WTC11 (cell line): ENCODE measurements at regions not wholly inside any gene's neighbourhood (a gene's known extent, or its start where the extent isn't known, plus 50 kb on each side); places are given as distances from the start of the nearest gene placed in this dataset.

Experiments used
- ATAC-seq: fragments of 200-7000 bp; cut with Tn5 transposase; 2 replicates; pipeline ENCODE4 v1.10.0; 2021; ENCODE audit warnings: mild to moderate bottlenecking, moderate library complexity
- CTCF ChIA-PET: fragments of 300-600 bp; sonication (Branson Sonifier 250); formaldehyde crosslinking; loops from one replicate; lab custom pipeline; 2021; ENCODE audit warnings: antibody characterized with exemption; lab: Charles Lee
- POLR2A ChIA-PET: fragments of 350-600 bp; sonication (Branson Sonifier 250); formaldehyde crosslinking; loops from one replicate; lab custom pipeline; 2021; ENCODE audit warnings: antibody characterized with exemption; lab: Charles Lee
- DNase-seq: peaks from one replicate; pipeline ENCODE4 v3.0.0; 2021; ENCODE audit warnings: low spot score
- H3K27ac Mint-ChIP-seq: 2 replicates; pipeline ENCODE4 v1.8.0; 2021; ENCODE audit warnings: mixed read lengths
- H3K27me3 Mint-ChIP-seq: 2 replicates; pipeline ENCODE4 v1.8.0; 2021; ENCODE audit warnings: low read depth, mild to moderate bottlenecking, moderate library complexity, mixed read lengths
- H3K36me3 Mint-ChIP-seq: 2 replicates; pipeline ENCODE4 v1.8.0; 2021; ENCODE audit warnings: mixed read lengths
- H3K4me1 Mint-ChIP-seq: 2 replicates; pipeline ENCODE4 v1.8.0; 2022; ENCODE audit warnings: mixed read lengths
- H3K4me3 Mint-ChIP-seq: 2 replicates; pipeline ENCODE4 v1.8.0; 2021; ENCODE audit warnings: mild to moderate bottlenecking, moderate library complexity, mixed read lengths
- H3K9me3 Mint-ChIP-seq: 2 replicates; pipeline ENCODE4 v1.8.0; 2021; ENCODE audit warnings: mixed read lengths
- ATF1 ChIP-seq: sonication (generic); formaldehyde crosslinking; IDR thresholded peaks from 2 replicates; pipeline ENCODE4 v1.8.1; 2023; ENCODE audit warnings: mild to moderate bottlenecking, moderate library complexity, missing genetic modification reagents
- ATF3 ChIP-seq: sonication (generic); formaldehyde crosslinking; conservative IDR thresholded peaks from 2 replicates; pipeline ENCODE4 v1.8.1; 2022; ENCODE audit warnings: mild to moderate bottlenecking, missing genetic modification reagents
- ELF4 ChIP-seq: sonication (generic); formaldehyde crosslinking; IDR thresholded peaks from 2 replicates; pipeline ENCODE4 v1.8.1; 2022; ENCODE audit warnings: low read depth, mild to moderate bottlenecking, moderate library complexity, missing genetic modification reagents
- EMX1 ChIP-seq: fragments of 250-450 bp; sonication (Bioruptor Pico); IDR thresholded peaks from 2 replicates; pipeline ENCODE4 v1.8.0; 2021; ENCODE audit warnings: mild to moderate bottlenecking
- FOXJ3 ChIP-seq: sonication (generic); formaldehyde crosslinking; IDR thresholded peaks from 2 replicates; pipeline ENCODE4 v1.9.0; 2021; ENCODE audit warnings: missing genetic modification reagents, mild to moderate bottlenecking, borderline replicate concordance
- FOXK1 ChIP-seq: sonication (generic); formaldehyde crosslinking; IDR thresholded peaks from 2 replicates; pipeline ENCODE4 v1.8.0; 2022; ENCODE audit warnings: mild to moderate bottlenecking, moderate library complexity, missing genetic modification reagents
- IRF2 ChIP-seq: sonication (generic); formaldehyde crosslinking; IDR thresholded peaks from 2 replicates; pipeline ENCODE4 v1.8.0; 2022; ENCODE audit warnings: low read depth, missing genetic modification reagents, borderline replicate concordance
- MXD4 ChIP-seq: fragments of 250-450 bp; sonication (Bioruptor Pico); IDR thresholded peaks from 2 replicates; pipeline ENCODE4 v1.8.0; 2021; ENCODE audit warnings: mild to moderate bottlenecking, moderate library complexity, borderline replicate concordance
- PREB ChIP-seq: sonication (generic); formaldehyde crosslinking; IDR thresholded peaks from 2 replicates; pipeline ENCODE4 v1.8.1; 2022; ENCODE audit warnings: mild to moderate bottlenecking, missing genetic modification reagents, moderate library complexity, borderline replicate concordance
- RELA ChIP-seq: sonication (generic); formaldehyde crosslinking; IDR thresholded peaks from 2 replicates; pipeline ENCODE4 v1.8.1; 2022; ENCODE audit warnings: missing genetic modification reagents, mild to moderate bottlenecking, borderline replicate concordance
- RORB ChIP-seq: fragments of 250-450 bp; sonication (Bioruptor Pico); IDR thresholded peaks from 2 replicates; pipeline ENCODE4 v1.9.0; 2021; ENCODE audit warnings: mild to moderate bottlenecking
- SMAD4 ChIP-seq: sonication (generic); formaldehyde crosslinking; IDR thresholded peaks from 2 replicates; pipeline ENCODE4 v1.8.0; 2022; ENCODE audit warnings: mild to moderate bottlenecking, missing genetic modification reagents
- TP53 ChIP-seq: sonication (generic); formaldehyde crosslinking; IDR thresholded peaks from 2 replicates; pipeline ENCODE4 v1.8.1; 2023; ENCODE audit warnings: mild to moderate bottlenecking, missing genetic modification reagents
- ZNF232 ChIP-seq: sonication (generic); formaldehyde crosslinking; IDR thresholded peaks from 2 replicates; pipeline ENCODE4 v1.8.0; 2022; ENCODE audit warnings: mild to moderate bottlenecking, missing genetic modification reagents
- ZNF317 ChIP-seq: sonication (generic); formaldehyde crosslinking; IDR thresholded peaks from 2 replicates; pipeline ENCODE4 v1.8.1; 2023; ENCODE audit warnings: low read depth, mild to moderate bottlenecking, moderate library complexity, missing genetic modification reagents, borderline replicate concordance
- TF ChIP-seq, protein P1 (sequence below): fragments of 250-450 bp; sonication (Bioruptor Pico); IDR thresholded peaks from 2 replicates; pipeline ENCODE4 v1.9.0; 2021; ENCODE audit warnings: mild to moderate bottlenecking
- TF ChIP-seq, protein P2 (sequence below): fragments of 250-450 bp; sonication (Bioruptor Pico); IDR thresholded peaks from 2 replicates; pipeline ENCODE4 v1.8.0; 2021; ENCODE audit warnings: mild to moderate bottlenecking
- TF ChIP-seq, protein P3 (sequence below): sonication (generic); formaldehyde crosslinking; IDR thresholded peaks from 2 replicates; pipeline ENCODE4 v1.8.0; 2022; ENCODE audit warnings: missing genetic modification reagents
- TF ChIP-seq, protein P4 (sequence below): sonication (generic); formaldehyde crosslinking; IDR thresholded peaks from 2 replicates; pipeline ENCODE4 v1.8.0; 2023; ENCODE audit warnings: missing genetic modification reagents, mild to moderate bottlenecking, borderline replicate concordance
- TF ChIP-seq, protein P5 (sequence below): sonication (generic); formaldehyde crosslinking; IDR thresholded peaks from 2 replicates; pipeline ENCODE4 v1.8.1; 2022; ENCODE audit warnings: low read depth, missing genetic modification reagents, borderline replicate concordance

DNA sequence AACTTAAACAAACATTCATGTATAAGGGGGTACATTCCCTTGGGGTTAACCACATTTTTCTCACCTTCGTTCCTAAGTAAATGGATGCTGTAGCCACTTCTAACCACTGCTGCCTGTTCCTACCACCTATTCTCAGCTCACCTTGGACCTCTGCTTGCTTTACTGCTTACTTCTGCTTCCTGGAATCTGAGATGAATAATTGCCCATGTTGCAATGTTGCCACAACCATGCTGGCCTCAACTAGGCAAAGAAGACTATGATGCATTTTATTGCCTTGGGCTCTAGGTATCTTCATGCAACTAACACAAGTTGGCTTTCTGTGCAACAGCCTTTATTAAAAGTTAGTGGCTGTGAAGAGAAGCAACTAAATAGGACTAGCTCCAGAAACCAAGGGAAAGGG lies 106.3 kb upstream of the TCF4 start:
- Mint-ChIP-seq H3K36me3 (no peaks in the 10 kb centered on the region), H3K9me3 (no peaks in the 10 kb centered on the region), H3K4me1 (no peaks in the 10 kb centered on the region), H3K4me3 (no peak overlapping the region), H3K27me3 (no peaks in the 10 kb centered on the region), H3K27ac (no peak overlapping the region)
- no peak for ATAC-seq
- no peak for DNase-seq
- POLR2A ChIA-PET = no interaction called here
- CTCF ChIA-PET = no interaction called here
- TF ChIP-seq ZNF317 = no peak
- TF ChIP-seq, protein P1, sequence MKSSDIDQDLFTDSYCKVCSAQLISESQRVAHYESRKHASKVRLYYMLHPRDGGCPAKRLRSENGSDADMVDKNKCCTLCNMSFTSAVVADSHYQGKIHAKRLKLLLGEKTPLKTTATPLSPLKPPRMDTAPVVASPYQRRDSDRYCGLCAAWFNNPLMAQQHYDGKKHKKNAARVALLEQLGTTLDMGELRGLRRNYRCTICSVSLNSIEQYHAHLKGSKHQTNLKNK (CRISPR knock-in tag) = no peak
- no peak for TF ChIP-seq EMX1 (CRISPR knock-in tag)
- no peak for TF ChIP-seq RORB (CRISPR knock-in tag)
- no peak for TF ChIP-seq ATF1 (CRISPR knock-in tag)
- no peak for TF ChIP-seq FOXJ3
- TF ChIP-seq TP53 (CRISPR knock-in tag) = no peak
- TF ChIP-seq, protein P2, sequence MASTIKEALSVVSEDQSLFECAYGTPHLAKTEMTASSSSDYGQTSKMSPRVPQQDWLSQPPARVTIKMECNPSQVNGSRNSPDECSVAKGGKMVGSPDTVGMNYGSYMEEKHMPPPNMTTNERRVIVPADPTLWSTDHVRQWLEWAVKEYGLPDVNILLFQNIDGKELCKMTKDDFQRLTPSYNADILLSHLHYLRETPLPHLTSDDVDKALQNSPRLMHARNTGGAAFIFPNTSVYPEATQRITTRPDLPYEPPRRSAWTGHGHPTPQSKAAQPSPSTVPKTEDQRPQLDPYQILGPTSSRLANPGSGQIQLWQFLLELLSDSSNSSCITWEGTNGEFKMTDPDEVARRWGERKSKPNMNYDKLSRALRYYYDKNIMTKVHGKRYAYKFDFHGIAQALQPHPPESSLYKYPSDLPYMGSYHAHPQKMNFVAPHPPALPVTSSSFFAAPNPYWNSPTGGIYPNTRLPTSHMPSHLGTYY (CRISPR knock-in tag) = no peak
- no peak for TF ChIP-seq PREB
- TF ChIP-seq ELF4 (CRISPR knock-in tag) = no peak
- no peak for TF ChIP-seq RELA
- TF ChIP-seq MXD4 (CRISPR knock-in tag) = no peak
- TF ChIP-seq IRF2 = no peak
- no peak for TF ChIP-seq SMAD4 (CRISPR knock-in tag)
- TF ChIP-seq FOXK1 = no peak
- TF ChIP-seq ATF3 (CRISPR knock-in tag) = no peak
- no peak for TF ChIP-seq ZNF232 (CRISPR knock-in tag)
- TF ChIP-seq, protein P3, sequence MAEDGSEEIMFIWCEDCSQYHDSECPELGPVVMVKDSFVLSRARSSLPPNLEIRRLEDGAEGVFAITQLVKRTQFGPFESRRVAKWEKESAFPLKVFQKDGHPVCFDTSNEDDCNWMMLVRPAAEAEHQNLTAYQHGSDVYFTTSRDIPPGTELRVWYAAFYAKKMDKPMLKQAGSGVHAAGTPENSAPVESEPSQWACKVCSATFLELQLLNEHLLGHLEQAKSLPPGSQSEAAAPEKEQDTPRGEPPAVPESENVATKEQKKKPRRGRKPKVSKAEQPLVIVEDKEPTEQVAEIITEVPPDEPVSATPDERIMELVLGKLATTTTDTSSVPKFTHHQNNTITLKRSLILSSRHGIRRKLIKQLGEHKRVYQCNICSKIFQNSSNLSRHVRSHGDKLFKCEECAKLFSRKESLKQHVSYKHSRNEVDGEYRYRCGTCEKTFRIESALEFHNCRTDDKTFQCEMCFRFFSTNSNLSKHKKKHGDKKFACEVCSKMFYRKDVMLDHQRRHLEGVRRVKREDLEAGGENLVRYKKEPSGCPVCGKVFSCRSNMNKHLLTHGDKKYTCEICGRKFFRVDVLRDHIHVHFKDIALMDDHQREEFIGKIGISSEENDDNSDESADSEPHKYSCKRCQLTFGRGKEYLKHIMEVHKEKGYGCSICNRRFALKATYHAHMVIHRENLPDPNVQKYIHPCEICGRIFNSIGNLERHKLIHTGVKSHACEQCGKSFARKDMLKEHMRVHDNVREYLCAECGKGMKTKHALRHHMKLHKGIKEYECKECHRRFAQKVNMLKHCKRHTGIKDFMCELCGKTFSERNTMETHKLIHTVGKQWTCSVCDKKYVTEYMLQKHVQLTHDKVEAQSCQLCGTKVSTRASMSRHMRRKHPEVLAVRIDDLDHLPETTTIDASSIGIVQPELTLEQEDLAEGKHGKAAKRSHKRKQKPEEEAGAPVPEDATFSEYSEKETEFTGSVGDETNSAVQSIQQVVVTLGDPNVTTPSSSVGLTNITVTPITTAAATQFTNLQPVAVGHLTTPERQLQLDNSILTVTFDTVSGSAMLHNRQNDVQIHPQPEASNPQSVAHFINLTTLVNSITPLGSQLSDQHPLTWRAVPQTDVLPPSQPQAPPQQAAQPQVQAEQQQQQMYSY (CRISPR knock-in tag) = no peak
- TF ChIP-seq, protein P4, sequence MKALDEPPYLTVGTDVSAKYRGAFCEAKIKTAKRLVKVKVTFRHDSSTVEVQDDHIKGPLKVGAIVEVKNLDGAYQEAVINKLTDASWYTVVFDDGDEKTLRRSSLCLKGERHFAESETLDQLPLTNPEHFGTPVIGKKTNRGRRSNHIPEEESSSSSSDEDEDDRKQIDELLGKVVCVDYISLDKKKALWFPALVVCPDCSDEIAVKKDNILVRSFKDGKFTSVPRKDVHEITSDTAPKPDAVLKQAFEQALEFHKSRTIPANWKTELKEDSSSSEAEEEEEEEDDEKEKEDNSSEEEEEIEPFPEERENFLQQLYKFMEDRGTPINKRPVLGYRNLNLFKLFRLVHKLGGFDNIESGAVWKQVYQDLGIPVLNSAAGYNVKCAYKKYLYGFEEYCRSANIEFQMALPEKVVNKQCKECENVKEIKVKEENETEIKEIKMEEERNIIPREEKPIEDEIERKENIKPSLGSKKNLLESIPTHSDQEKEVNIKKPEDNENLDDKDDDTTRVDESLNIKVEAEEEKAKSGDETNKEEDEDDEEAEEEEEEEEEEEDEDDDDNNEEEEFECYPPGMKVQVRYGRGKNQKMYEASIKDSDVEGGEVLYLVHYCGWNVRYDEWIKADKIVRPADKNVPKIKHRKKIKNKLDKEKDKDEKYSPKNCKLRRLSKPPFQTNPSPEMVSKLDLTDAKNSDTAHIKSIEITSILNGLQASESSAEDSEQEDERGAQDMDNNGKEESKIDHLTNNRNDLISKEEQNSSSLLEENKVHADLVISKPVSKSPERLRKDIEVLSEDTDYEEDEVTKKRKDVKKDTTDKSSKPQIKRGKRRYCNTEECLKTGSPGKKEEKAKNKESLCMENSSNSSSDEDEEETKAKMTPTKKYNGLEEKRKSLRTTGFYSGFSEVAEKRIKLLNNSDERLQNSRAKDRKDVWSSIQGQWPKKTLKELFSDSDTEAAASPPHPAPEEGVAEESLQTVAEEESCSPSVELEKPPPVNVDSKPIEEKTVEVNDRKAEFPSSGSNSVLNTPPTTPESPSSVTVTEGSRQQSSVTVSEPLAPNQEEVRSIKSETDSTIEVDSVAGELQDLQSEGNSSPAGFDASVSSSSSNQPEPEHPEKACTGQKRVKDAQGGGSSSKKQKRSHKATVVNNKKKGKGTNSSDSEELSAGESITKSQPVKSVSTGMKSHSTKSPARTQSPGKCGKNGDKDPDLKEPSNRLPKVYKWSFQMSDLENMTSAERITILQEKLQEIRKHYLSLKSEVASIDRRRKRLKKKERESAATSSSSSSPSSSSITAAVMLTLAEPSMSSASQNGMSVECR (CRISPR knock-in tag) = no peak
- TF ChIP-seq, protein P5, sequence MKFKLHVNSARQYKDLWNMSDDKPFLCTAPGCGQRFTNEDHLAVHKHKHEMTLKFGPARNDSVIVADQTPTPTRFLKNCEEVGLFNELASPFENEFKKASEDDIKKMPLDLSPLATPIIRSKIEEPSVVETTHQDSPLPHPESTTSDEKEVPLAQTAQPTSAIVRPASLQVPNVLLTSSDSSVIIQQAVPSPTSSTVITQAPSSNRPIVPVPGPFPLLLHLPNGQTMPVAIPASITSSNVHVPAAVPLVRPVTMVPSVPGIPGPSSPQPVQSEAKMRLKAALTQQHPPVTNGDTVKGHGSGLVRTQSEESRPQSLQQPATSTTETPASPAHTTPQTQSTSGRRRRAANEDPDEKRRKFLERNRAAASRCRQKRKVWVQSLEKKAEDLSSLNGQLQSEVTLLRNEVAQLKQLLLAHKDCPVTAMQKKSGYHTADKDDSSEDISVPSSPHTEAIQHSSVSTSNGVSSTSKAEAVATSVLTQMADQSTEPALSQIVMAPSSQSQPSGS (CRISPR knock-in tag) = no peak
